ENCODE measurements at regions not wholly inside any gene's neighbourhood (a gene's known extent, or its start where the extent isn't known, plus 50 kb on each side); places are given as distances from the start of the nearest gene placed in this dataset.

DNA sequence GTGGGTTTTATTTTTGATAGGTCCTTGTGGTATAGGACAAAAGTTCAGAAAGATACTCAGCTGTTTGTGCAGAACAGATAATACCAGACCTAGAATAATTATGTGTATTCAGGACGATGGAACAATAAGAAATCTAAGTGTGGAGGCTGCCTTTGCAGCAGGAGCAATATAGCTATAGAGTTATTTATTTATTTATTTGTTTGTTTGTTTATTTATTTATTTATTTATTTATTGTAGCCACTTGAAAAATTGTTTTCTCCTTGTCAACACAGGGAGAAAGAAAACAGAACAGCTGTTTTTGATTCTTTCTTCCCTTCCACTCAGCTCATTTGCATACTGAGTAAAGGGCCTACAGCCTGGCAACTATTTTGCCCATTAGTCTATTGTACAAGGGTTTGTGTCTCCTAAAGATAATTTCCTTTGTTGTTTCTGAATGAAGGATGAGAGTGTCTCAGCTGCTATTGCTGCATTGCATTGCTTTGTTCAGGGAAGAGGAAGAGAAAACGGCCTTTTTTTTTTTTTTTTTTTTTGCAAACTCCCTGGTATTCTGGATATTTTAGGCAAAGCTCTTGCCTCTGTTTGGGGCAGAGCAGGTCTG is 56.0 kb upstream of the ESX1 start:
- TF ChIP-seq, protein P1, sequence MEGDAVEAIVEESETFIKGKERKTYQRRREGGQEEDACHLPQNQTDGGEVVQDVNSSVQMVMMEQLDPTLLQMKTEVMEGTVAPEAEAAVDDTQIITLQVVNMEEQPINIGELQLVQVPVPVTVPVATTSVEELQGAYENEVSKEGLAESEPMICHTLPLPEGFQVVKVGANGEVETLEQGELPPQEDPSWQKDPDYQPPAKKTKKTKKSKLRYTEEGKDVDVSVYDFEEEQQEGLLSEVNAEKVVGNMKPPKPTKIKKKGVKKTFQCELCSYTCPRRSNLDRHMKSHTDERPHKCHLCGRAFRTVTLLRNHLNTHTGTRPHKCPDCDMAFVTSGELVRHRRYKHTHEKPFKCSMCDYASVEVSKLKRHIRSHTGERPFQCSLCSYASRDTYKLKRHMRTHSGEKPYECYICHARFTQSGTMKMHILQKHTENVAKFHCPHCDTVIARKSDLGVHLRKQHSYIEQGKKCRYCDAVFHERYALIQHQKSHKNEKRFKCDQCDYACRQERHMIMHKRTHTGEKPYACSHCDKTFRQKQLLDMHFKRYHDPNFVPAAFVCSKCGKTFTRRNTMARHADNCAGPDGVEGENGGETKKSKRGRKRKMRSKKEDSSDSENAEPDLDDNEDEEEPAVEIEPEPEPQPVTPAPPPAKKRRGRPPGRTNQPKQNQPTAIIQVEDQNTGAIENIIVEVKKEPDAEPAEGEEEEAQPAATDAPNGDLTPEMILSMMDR (IDR thresholded peaks at IDR 0.05), result no peak
- TF ChIP-seq POLR2A (IDR thresholded peaks at IDR 0.05), result no peak

Measured in testis (tissue), 2 donors.